GM21737 (cell line): ENCODE measurements at regions not wholly inside any gene's neighbourhood (a gene's known extent, or its start where the extent isn't known, plus 50 kb on each side); places are given as distances from the start of the nearest gene placed in this dataset.

Source experiments
- ATAC-seq: cut with Tn5 transposase; IDR thresholded peaks from one replicate; pipeline ENCODE4 v1.9.1; 2021; ENCODE audit warnings: mild to moderate bottlenecking, moderate library complexity; ENCODE audit not compliant: unreplicated experiment

GRCh38 chr11:115965767-115966504 is 461.7 kb upstream of the CADM1 start:
- no peak for ATAC-seq

DNA sequence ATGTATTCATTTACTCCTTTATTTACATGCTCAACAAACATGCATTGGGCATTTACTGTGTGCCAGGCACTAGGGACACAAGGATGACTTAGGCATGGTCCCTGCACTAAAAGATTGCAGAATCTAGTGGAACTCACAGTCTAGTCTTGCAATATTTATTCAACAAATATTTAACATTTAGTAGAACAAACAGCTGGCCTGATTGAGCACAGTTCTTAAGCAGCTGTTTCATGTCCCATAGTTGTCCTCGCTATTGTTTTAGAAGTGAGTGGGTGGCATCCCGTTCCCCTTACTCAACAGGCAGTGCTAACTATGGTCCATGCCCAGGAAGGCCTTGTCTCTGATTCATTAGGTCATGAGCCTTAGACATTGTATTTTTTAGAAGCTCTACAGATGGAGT is 459.9 kb upstream of the CADM1 start:
- no peak for ATAC-seq

DNA sequence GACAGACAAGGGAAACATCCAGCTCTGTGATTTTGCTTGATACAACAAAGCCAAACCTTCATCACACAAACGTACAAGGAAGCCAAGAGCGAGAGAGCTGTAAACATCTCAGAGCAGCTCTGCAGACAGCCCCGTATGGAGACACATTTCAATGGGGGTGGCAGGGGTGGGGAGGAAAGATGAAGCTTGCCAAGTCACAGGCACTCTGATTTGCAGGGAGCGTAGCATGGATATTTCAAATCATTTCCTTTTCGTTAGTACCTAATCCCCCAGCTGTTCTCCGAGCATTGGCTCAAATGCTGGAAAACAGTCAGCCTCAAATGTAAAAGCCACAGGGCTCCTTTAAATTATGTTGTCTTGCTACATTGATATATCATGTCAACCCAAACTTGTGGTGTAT is 458.9 kb upstream of the CADM1 start:
- no peak for ATAC-seq

- no peak for ATAC-seq
Measured at GRCh38 chr11:115961159-115962003, 457.2 kb upstream of the CADM1 start.

GRCh38 chr11:115959081-115959486 is 454.9 kb upstream of the CADM1 start:
- no peak for ATAC-seq

DNA sequence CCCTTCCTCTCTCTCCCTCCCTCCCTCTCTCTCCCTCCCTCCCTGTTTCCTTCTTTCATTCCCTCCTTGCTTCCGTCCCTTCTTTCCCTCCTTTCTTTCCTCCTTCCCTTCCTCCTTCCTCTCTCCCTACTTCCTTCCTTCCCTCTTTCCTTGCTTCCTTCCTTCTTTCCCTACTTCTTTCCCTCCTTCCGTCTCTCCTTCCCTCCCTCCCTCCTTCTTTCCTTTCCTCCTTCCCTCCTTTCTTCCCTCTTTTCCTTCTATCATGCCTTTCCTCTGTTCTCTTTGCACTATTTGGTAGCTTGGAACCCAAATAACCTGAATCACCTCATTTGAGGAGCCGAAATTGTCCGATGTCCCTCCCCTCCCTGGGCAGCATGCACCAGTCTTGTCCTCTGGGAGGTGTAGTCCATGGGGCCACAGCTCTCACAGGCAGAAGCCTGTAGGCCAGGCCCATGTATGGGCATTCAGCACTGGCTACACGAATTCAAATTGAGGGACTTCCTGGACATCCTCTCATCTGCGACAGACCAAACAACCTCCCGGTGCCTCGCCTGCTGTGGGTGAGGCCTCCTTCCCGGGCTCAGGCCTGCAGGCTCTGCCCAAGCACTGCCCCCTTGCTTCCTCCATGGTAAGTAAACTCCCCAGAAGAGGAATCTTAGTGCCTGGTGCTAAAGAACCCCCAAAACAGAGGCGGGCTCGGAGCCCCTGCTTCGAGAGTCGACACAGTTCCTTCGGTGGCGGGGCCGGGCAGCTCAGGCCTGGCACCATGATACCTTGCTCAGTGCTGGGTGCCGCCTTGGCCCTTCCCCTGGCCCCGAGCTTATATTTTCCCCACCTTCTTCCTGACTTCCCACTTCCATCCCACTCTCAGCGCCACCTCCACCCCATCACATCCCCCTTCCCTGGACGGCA is 454.1 kb upstream of the CADM1 start:
- no peak for ATAC-seq

DNA sequence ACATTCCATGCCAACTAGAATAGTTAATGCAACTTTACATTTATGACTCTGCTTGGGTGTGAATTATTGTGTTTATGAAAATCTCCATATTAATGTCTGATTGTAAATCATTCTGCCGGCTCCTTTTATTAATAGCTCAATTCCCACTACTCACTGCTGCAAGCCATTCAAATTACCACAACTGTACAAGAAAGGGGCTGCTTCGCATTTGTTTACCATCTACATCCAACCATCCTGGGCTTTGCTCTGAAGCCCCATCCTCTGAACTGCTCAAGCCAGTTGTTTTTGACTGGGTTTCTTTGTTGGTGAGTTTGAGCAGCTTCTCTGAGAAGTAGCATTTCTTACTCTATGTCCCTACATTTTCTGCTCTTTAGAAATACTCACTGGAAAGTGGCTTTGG is 451.6 kb upstream of the CADM1 start:
- no peak for ATAC-seq

DNA sequence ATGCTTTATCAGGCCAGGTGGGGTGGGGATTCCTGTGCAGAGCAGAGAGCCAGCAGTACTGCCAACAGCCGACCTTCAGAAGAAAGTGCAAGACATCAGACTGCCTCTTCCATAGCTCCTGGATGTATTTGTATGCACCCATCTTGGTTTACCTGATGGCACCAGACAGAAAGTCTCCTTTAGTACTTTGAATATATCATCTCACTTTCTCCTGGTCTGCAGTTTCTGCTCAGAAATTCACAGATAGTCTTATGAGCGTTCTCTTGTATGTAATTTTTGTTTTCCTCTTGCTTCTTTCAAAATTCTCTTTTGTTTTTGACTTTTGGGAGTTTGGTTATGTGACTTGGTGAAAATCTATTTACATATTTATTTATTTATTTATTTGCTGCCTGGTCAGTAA is 446.4 kb upstream of the CADM1 start:
- no peak for ATAC-seq

GRCh38 chr11:115944596-115944995 is 440.4 kb upstream of the CADM1 start:
- ATAC-seq = no peak

GRCh38 chr11:115942011-115942410 is 437.8 kb upstream of the CADM1 start:
- no peak for ATAC-seq

DNA sequence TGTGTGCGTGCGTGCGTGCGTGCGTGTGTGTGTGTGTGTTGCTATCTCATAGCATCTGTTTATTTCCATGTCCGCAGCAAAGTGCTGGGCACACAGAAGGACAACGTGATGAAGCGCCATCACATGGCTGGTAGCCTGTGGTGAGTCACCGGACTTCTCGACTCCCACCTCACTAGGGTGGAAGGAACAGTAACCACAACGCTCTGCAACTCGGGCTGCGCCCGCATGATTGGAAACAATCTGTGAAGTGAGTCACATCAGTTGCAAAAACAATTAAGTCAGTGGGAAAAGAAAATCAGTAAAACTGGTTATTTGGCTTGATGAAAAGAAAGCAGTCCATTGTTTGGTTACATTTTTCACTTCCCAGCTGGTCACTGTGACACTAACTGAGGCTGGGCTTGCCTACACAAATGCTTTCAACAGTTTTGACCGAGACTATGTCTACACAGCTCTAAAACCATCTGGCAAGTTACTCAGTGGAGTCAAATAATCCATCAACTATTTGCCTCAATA is 437.3 kb upstream of the CADM1 start:
- no peak for ATAC-seq

- no peak for ATAC-seq
Measured at GRCh38 chr11:115941044-115941443, 436.8 kb upstream of the CADM1 start.

GRCh38 chr11:115939731-115940421 is 435.7 kb upstream of the CADM1 start:
- ATAC-seq = peak; percentile 46

- no peak for ATAC-seq
Measured at GRCh38 chr11:115939104-115939730, 435.0 kb upstream of the CADM1 start.

GRCh38 chr11:115933564-115933963 is 429.3 kb upstream of the CADM1 start:
- ATAC-seq = no peak

DNA sequence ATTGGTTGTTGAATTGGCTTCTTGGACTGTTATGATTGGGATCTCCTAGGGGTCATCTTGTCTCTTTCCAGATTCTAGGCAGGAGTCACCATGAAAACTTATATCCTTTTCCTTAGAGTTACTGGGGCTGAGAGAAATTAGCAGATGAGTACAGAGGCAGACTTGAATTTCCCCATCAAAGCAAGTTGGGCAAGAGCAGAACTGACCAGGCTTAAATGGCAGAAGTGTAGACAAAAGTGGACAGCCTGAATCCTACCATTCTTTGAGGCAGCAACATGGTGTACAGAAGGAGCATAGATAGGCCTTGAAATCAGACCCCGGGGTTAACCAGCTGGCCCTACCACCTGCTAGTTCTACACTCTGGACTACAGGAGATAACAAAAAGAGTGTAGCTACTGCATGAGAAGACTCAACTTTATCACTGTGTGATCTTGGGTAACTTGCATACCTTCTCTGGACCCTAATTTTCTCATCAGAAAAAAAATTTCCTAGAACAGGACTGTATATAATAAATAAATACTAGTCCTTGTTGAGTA is 427.4 kb upstream of the CADM1 start:
- ATAC-seq = no peak

DNA sequence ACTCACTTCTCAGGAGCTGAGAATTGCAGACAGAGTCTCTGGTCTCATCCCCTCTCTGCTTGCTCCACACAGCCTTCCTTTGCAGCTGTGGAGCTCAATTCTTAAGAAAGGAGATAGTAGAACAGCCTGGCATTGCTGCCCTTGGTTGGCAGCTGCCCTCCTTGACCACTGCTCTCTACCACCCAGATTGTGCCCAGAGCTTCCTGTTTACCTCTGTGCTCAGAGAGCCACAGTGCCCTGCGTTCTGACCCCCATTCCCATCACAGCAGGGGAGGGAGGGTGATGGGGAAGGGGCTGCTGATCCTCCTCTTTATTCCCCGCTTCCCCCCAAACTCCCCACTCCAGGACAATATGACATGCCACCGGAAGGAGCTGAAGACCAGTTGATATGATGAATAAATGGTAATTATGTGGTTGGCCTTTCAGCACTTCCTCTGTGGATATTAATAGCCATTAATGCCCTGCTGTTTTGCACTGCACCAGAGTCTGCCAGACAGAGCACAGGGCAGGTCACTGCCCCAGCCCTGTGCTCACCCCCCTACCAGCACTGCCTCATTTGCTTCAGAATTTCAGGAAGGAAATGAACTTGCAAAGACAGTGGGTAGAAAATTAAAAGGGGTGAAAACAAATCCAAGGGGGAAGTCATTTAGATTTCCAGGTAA is 426.8 kb upstream of the CADM1 start:
- peak; percentile 45 for ATAC-seq

GRCh38 chr11:115930291-115930690 is 426.1 kb upstream of the CADM1 start:
- no peak for ATAC-seq

GRCh38 chr11:115929618-115930129 is 425.5 kb upstream of the CADM1 start:
- ATAC-seq = peak; percentile 23
